LNCAP (cell line): ENCODE measurements at regions not wholly inside any gene's neighbourhood (a gene's known extent, or its start where the extent isn't known, plus 50 kb on each side); places are given as distances from the start of the nearest gene placed in this dataset.

Source experiments
- TF ChIP-seq, protein P1 (sequence below): fragments of 450-650 bp; IDR thresholded peaks from 2 replicates; pipeline ENCODE4 v1.5.1; 2017; ENCODE audit warnings: mild to moderate bottlenecking

- TF ChIP-seq, protein P1, sequence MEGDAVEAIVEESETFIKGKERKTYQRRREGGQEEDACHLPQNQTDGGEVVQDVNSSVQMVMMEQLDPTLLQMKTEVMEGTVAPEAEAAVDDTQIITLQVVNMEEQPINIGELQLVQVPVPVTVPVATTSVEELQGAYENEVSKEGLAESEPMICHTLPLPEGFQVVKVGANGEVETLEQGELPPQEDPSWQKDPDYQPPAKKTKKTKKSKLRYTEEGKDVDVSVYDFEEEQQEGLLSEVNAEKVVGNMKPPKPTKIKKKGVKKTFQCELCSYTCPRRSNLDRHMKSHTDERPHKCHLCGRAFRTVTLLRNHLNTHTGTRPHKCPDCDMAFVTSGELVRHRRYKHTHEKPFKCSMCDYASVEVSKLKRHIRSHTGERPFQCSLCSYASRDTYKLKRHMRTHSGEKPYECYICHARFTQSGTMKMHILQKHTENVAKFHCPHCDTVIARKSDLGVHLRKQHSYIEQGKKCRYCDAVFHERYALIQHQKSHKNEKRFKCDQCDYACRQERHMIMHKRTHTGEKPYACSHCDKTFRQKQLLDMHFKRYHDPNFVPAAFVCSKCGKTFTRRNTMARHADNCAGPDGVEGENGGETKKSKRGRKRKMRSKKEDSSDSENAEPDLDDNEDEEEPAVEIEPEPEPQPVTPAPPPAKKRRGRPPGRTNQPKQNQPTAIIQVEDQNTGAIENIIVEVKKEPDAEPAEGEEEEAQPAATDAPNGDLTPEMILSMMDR: no peak
Observed at GRCh38 chr1:239819756-239820250, 271.9 kb upstream of the FMN2 start.

DNA sequence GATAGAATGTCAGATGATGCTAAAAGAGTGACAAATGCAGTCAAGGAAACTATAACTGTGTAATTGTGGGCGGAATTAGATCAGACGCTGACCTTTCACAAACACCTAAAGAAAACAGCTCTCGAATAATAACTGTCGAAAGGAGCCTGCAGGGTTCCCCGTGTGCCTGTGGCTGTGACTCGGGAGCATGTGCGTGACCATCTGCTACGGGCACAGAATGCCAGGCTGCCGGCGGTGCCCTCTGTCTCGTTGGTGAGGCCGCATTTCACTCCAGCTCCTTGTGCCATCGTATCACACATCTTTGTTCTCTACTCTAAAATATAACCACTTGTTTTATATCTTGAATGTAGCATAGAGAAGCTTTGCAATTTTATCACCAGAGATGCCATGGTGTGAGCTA is 267.8 kb upstream of the FMN2 start:
- TF ChIP-seq, protein P1: no peak

DNA sequence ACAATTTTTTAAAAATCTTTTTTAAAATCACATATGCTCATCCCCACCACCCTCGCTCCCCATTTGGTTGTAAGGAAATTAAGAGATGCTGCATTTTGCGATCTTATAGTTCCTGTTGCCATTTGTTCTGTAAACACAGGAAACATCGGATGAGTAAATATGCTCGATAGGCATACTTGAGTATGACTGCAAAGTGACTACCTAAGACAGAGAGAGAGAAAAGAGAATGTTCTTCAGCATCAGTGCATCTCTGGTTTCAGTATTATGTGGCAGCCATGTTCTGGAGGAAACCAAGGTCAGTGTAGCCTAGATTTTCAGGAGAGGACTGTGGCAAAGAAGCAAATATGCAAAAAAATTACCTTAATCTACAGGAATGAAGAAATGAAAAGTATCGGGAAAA is 265.5 kb upstream of the FMN2 start:
- TF ChIP-seq, protein P1: no peak

DNA sequence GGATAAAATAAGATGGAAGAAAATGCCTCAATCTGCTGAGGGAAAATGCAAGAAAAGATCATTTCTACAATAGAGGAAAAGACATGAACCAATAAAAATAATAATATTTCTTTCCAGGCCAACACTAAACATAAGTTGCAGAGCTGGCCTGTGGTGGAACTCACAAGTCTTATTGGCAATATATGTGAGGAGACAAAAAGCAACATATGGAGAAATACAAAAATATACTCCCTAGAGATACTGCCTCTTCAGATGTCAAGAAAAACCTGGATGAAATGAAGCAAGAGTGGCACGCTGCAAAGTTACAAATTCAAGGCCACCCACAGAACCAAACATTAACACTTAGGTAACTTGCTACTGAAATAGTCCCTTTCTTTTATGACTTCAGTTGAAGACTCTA is 264.9 kb upstream of the FMN2 start:
- TF ChIP-seq, protein P1: no peak

DNA sequence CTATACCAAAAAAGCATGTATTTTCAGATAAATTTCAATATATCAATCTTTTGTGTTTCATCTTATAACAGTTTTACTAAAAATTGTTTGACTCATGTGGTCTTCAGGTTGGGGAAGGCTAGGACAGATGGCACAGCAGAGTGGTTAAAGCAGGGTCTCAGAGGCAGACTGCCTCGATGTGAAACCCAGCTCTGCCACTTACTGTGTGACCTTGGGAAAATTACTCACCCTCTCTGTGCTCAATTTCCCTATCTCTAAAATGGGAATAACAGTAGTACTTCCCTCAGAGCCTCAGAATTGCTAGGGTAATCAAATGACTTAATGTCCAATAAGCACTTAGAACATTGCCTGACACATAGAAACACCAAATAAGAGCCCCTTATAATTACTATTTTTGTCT is 262.1 kb upstream of the FMN2 start:
- TF ChIP-seq, protein P1: no peak

DNA sequence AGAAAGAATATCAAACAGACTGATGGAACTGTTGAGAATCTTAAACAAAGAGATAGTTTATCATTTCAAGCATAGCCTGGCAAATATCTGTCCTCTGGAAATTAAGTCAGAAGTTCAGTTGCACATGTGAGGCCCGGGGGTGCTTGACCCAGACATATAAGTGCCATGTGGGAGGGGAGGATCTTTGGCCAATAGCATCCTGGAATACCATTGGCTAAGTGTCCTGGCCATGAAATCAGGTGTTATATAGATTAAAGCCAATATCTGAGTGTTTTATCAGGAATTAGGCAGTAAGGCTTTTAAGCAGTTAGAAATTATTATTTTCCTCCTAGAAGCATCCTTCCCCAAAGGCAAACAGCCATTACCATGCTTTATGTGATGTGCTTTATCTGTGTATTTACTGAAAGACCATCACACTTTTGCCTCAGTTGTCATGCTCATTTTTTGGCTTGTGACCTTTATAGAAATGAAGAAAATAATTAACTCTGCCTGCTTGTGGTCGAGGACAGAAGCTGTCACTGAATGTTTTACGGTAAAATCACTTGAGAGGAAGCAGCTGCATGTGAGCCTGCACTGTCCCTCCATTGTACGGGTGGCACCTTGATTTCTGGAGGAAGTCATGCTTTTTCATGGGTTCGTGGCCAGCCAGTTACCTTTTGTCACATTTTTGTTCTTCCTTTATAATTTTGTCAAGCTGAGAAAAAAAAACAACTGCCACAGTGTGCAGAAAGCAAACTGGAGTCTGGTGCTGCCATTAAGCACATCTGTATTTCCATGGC is 259.9 kb upstream of the FMN2 start:
- TF ChIP-seq, protein P1: no peak

- TF ChIP-seq, protein P1: no peak
Observed at GRCh38 chr1:239833723-239834122, 258.0 kb upstream of the FMN2 start.
